ENCODE measurements at regions not wholly inside any gene's neighbourhood (a gene's known extent, or its start where the extent isn't known, plus 50 kb on each side); places are given as distances from the start of the nearest gene placed in this dataset.

GRCh38 chr10:53009961-53010907 lies 237.7 kb upstream of the MBL2 start:
- intact Hi-C loops (cut with micrococcal nuclease): no loop called here

GRCh38 chr10:53007527-53007842 lies 234.9 kb upstream of the MBL2 start:
- Mint-ChIP-seq H3K9me3 (no peaks in the 10 kb centered on the region), H3K27ac (no peak overlapping the region), H3K27me3 (ENCODE audit: low read depth) (no peaks in the 10 kb centered on the region), H3K36me3 (ENCODE audit: low read depth) (no peaks in the 10 kb centered on the region), H3K4me1 (ENCODE audit: low read depth) (no peaks in the 10 kb centered on the region), H3K4me3 (no peak overlapping the region)
- CTCF ChIA-PET: no interaction called here
- no peak for DNase-seq
- intact Hi-C loops (cut with micrococcal nuclease): no loop called here

More at GRCh38 chr10:53009961-53010907, 237.7 kb upstream of the MBL2 start:
- Mint-ChIP-seq H3K9me3 (no peaks in the 10 kb centered on the region), H3K36me3 (ENCODE audit: low read depth) (no peaks in the 10 kb centered on the region), H3K27ac (no peak overlapping the region), H3K4me1 (ENCODE audit: low read depth) (no peaks in the 10 kb centered on the region), H3K27me3 (ENCODE audit: low read depth) (no peaks in the 10 kb centered on the region), H3K4me3 (no peak overlapping the region)
- CTCF ChIA-PET: interaction anchor here (0.7 kb wide), 1 partner anchor 23 kb away, joined by 3 read pairs; no protein-coding TSS in a partner anchor
- DNase-seq: no peak

GRCh38 chr10:53006663-53007526 lies 234.3 kb upstream of the MBL2 start:
- Mint-ChIP-seq H3K9me3 (no peaks in the 10 kb centered on the region), H3K4me3 (no peak overlapping the region), H3K36me3 (ENCODE audit: low read depth) (no peaks in the 10 kb centered on the region), H3K27ac (no peak overlapping the region), H3K27me3 (ENCODE audit: low read depth) (no peaks in the 10 kb centered on the region), H3K4me1 (ENCODE audit: low read depth) (no peaks in the 10 kb centered on the region)
- intact Hi-C loops (cut with micrococcal nuclease): no loop called here
- DNase-seq: no peak
- CTCF ChIA-PET: no interaction called here

GRCh38 chr10:53005612-53006345 lies 233.2 kb upstream of the MBL2 start:
- no peak overlapping the region for H3K4me3 Mint-ChIP-seq
- no peak for DNase-seq
- H3K36me3 Mint-ChIP-seq (ENCODE audit: low read depth): no peaks in the 10 kb centered on the region
- no peaks in the 10 kb centered on the region for H3K27me3 Mint-ChIP-seq (ENCODE audit: low read depth)
- H3K9me3 Mint-ChIP-seq: peaks cover under 1% of the 10 kb centered on the region
- intact Hi-C loops (cut with micrococcal nuclease): no loop called here
- CTCF ChIA-PET: no interaction called here
- H3K4me1 Mint-ChIP-seq (ENCODE audit: low read depth): no peaks in the 10 kb centered on the region
- H3K27ac Mint-ChIP-seq: no peak overlapping the region

GRCh38 chr10:53003094-53003493 lies 230.5 kb upstream of the MBL2 start:
- DNase-seq: no peak
- no peaks in the 10 kb centered on the region for H3K36me3 Mint-ChIP-seq (ENCODE audit: low read depth)
- intact Hi-C loops (cut with micrococcal nuclease): no loop called here
- H3K4me1 Mint-ChIP-seq (ENCODE audit: low read depth): no peaks in the 10 kb centered on the region
- H3K27me3 Mint-ChIP-seq (ENCODE audit: low read depth): no peaks in the 10 kb centered on the region
- no peak overlapping the region for H3K27ac Mint-ChIP-seq
- peaks cover 2% of the 10 kb centered on the region for H3K9me3 Mint-ChIP-seq
- CTCF ChIA-PET: no interaction called here
- no peak overlapping the region for H3K4me3 Mint-ChIP-seq

- no peak for DNase-seq
- peaks cover 2% of the 10 kb centered on the region for H3K9me3 Mint-ChIP-seq
- H3K36me3 Mint-ChIP-seq (ENCODE audit: low read depth): no peaks in the 10 kb centered on the region
- no peaks in the 10 kb centered on the region for H3K27me3 Mint-ChIP-seq (ENCODE audit: low read depth)
- no peak overlapping the region for H3K27ac Mint-ChIP-seq
- intact Hi-C loops (cut with micrococcal nuclease): no loop called here
- H3K4me1 Mint-ChIP-seq (ENCODE audit: low read depth): no peaks in the 10 kb centered on the region
- no peak overlapping the region for H3K4me3 Mint-ChIP-seq
- CTCF ChIA-PET: no interaction called here
These were observed 227.1 kb upstream of the MBL2 start for GRCh38 chr10:52999681-53000080.

GRCh38 chr10:52999258-52999657 lies 226.7 kb upstream of the MBL2 start:
- Mint-ChIP-seq H3K36me3 (ENCODE audit: low read depth) (no peaks in the 10 kb centered on the region), H3K4me1 (ENCODE audit: low read depth) (no peaks in the 10 kb centered on the region), H3K27ac (no peak overlapping the region), H3K4me3 (no peak overlapping the region), H3K27me3 (ENCODE audit: low read depth) (no peaks in the 10 kb centered on the region), H3K9me3 (peaks cover 2% of the 10 kb centered on the region)
- CTCF ChIA-PET: no interaction called here
- no peak for DNase-seq
- intact Hi-C loops (cut with micrococcal nuclease): no loop called here

- no peaks in the 10 kb centered on the region for H3K4me1 Mint-ChIP-seq (ENCODE audit: low read depth)
- no peak overlapping the region for H3K27ac Mint-ChIP-seq
- CTCF ChIA-PET: interaction anchor here (0.6 kb wide), 1 partner anchor 124 kb away, joined by 3 read pairs; no protein-coding TSS in a partner anchor
- intact Hi-C loops (cut with micrococcal nuclease): no loop called here
- no peaks in the 10 kb centered on the region for H3K27me3 Mint-ChIP-seq (ENCODE audit: low read depth)
- DNase-seq: no peak
- no peaks in the 10 kb centered on the region for H3K36me3 Mint-ChIP-seq (ENCODE audit: low read depth)
- peaks cover 2% of the 10 kb centered on the region for H3K9me3 Mint-ChIP-seq
- no peak overlapping the region for H3K4me3 Mint-ChIP-seq
These were observed 224.4 kb upstream of the MBL2 start for GRCh38 chr10:52997007-52997406.

- Mint-ChIP-seq H3K9me3 (no peaks in the 10 kb centered on the region), H3K27me3 (ENCODE audit: low read depth) (no peaks in the 10 kb centered on the region), H3K27ac (no peak overlapping the region), H3K36me3 (ENCODE audit: low read depth) (no peaks in the 10 kb centered on the region), H3K4me3 (no peak overlapping the region), H3K4me1 (ENCODE audit: low read depth) (no peaks in the 10 kb centered on the region)
- no peak for DNase-seq
- CTCF ChIA-PET: no interaction called here
- intact Hi-C loops (cut with micrococcal nuclease): no loop called here
These were observed 221.8 kb upstream of the MBL2 start for GRCh38 chr10:52994370-52994769.

GRCh38 chr10:52993109-52993508 lies 220.5 kb upstream of the MBL2 start:
- Mint-ChIP-seq H3K9me3 (no peaks in the 10 kb centered on the region), H3K27me3 (ENCODE audit: low read depth) (no peaks in the 10 kb centered on the region), H3K27ac (no peak overlapping the region), H3K4me1 (ENCODE audit: low read depth) (no peaks in the 10 kb centered on the region), H3K36me3 (ENCODE audit: low read depth) (no peaks in the 10 kb centered on the region), H3K4me3 (no peak overlapping the region)
- DNase-seq: no peak
- intact Hi-C loops (cut with micrococcal nuclease): no loop called here
- CTCF ChIA-PET: no interaction called here

- no peaks in the 10 kb centered on the region for H3K27me3 Mint-ChIP-seq (ENCODE audit: low read depth)
- CTCF ChIA-PET: no interaction called here
- H3K4me1 Mint-ChIP-seq (ENCODE audit: low read depth): no peaks in the 10 kb centered on the region
- no peak for DNase-seq
- H3K27ac Mint-ChIP-seq: no peak overlapping the region
- no peaks in the 10 kb centered on the region for H3K36me3 Mint-ChIP-seq (ENCODE audit: low read depth)
- intact Hi-C loops (cut with micrococcal nuclease): no loop called here
- no peaks in the 10 kb centered on the region for H3K9me3 Mint-ChIP-seq
- H3K4me3 Mint-ChIP-seq: no peak overlapping the region
These were observed 220.0 kb upstream of the MBL2 start for GRCh38 chr10:52992567-52992966.

- Mint-ChIP-seq H3K27ac (no peak overlapping the region), H3K36me3 (ENCODE audit: low read depth) (no peaks in the 10 kb centered on the region), H3K9me3 (no peaks in the 10 kb centered on the region), H3K4me3 (no peak overlapping the region), H3K27me3 (ENCODE audit: low read depth) (no peaks in the 10 kb centered on the region), H3K4me1 (ENCODE audit: low read depth) (no peaks in the 10 kb centered on the region)
- DNase-seq: no peak
- CTCF ChIA-PET: no interaction called here
- intact Hi-C loops (cut with micrococcal nuclease): no loop called here
These were observed 216.3 kb upstream of the MBL2 start for GRCh38 chr10:52988923-52989322.

Measured in activated naive CD4-positive, alpha-beta T cell treated with anti-CD3 and anti-CD28 coated beads for 36 hours (primary cell).